NCI-H82 treated with DMSO at 0.1 percent for 48 hours (cell line): ENCODE measurements at regions not wholly inside any gene's neighbourhood (a gene's known extent, or its start where the extent isn't known, plus 50 kb on each side); places are given as distances from the start of the nearest gene placed in this dataset.
"Not testable (repeated sequence)": the region's sequence is repeated elsewhere in the genome, so short reads cannot be mapped to it uniquely, and the experiment has no call there.

Source experiments
- DNase-seq: peaks from one replicate; lab custom pipeline; 2025; ENCODE audit not compliant: unreplicated experiment; lab: John Stamatoyannopoulos, UW

GRCh38 chr3:153369561-153370374 lies 207.7 kb downstream of the RAP2B start:
- DNase-seq = no peak

- no peak for DNase-seq
Measured at GRCh38 chr3:153370680-153371079, 208.7 kb downstream of the RAP2B start.

- no peak for DNase-seq
Measured at GRCh38 chr3:153372326-153372725, 210.3 kb downstream of the RAP2B start.

GRCh38 chr3:153373606-153374005 lies 211.6 kb downstream of the RAP2B start:
- no peak for DNase-seq

- not testable (repeated sequence) for DNase-seq
Measured at GRCh38 chr3:153378366-153378765, 216.3 kb downstream of the RAP2B start.

- no peak for DNase-seq
Measured at GRCh38 chr3:153379516-153379915, 217.5 kb downstream of the RAP2B start.

- DNase-seq = no peak
Measured at GRCh38 chr3:153385343-153385742, 223.3 kb downstream of the RAP2B start.

GRCh38 chr3:153392363-153392762 lies 230.3 kb downstream of the RAP2B start:
- no peak for DNase-seq

- no peak for DNase-seq
Measured at GRCh38 chr3:153394017-153394416, 232.0 kb downstream of the RAP2B start.

- DNase-seq = no peak
Measured at GRCh38 chr3:153396581-153396980, 234.6 kb downstream of the RAP2B start.

- DNase-seq = no peak
Measured at GRCh38 chr3:153397794-153398193, 235.8 kb downstream of the RAP2B start.

- DNase-seq = no peak
Measured at GRCh38 chr3:153399636-153400035, 237.6 kb downstream of the RAP2B start.

- DNase-seq = no peak
Measured at GRCh38 chr3:153400641-153401040, 238.6 kb downstream of the RAP2B start.

- DNase-seq = no peak
Measured at GRCh38 chr3:153404157-153404556, 242.1 kb downstream of the RAP2B start.

- DNase-seq = not testable (repeated sequence)
Measured at GRCh38 chr3:153405320-153405719, 243.3 kb downstream of the RAP2B start.

GRCh38 chr3:153410517-153410916 lies 248.5 kb downstream of the RAP2B start:
- DNase-seq = no peak

- DNase-seq = no peak
Measured at GRCh38 chr3:153414982-153415381, 253.0 kb downstream of the RAP2B start.

- DNase-seq = no peak
Measured at GRCh38 chr3:153422314-153422713, 260.3 kb downstream of the RAP2B start.

- not testable (repeated sequence) for DNase-seq
Measured at GRCh38 chr3:153423820-153424219, 261.8 kb downstream of the RAP2B start.

- DNase-seq = no peak
Measured at GRCh38 chr3:153426344-153426743, 264.3 kb downstream of the RAP2B start.

GRCh38 chr3:153426803-153427202 lies 264.8 kb downstream of the RAP2B start:
- DNase-seq = no peak

GRCh38 chr3:153429821-153430220 lies 267.8 kb downstream of the RAP2B start:
- DNase-seq = no peak

- DNase-seq = no peak
Measured at GRCh38 chr3:153431076-153431475, 269.1 kb downstream of the RAP2B start.
